HUES6 (cell line): ENCODE measurements at regions not wholly inside any gene's neighbourhood (a gene's known extent, or its start where the extent isn't known, plus 50 kb on each side); places are given as distances from the start of the nearest gene placed in this dataset.

Experiments
- H3K27ac ChIP-seq: 2 replicates; pipeline ENCODE4 v1.7.0; 2013; ENCODE audit warnings: low read depth, mild to moderate bottlenecking, low read length, inconsistent platforms
- H3K27me3 ChIP-seq: 2 replicates; pipeline ENCODE4 v1.6.1; 2013; ENCODE audit warnings: low read length; ENCODE audit not compliant: control insufficient read depth, insufficient read depth
- H3K36me3 ChIP-seq: 2 replicates; pipeline ENCODE4 v1.6.1; 2013; ENCODE audit warnings: low read length; ENCODE audit not compliant: control insufficient read depth, insufficient read depth
- H3K4me1 ChIP-seq: 2 replicates; pipeline ENCODE4 v1.6.1; 2013; ENCODE audit warnings: low read length; ENCODE audit not compliant: control insufficient read depth, insufficient read depth
- H3K4me3 ChIP-seq: 2 replicates; pipeline ENCODE4 v1.5.1; 2013; ENCODE audit warnings: low read depth, low read length
- H3K9ac ChIP-seq: one replicate; pipeline ENCODE4 v1.6.1; 2013; ENCODE audit warnings: mild to moderate bottlenecking, low read length
- H3K9me3 ChIP-seq: 2 replicates; pipeline ENCODE4 v1.6.1; 2013; ENCODE audit warnings: low read depth, low read length; ENCODE audit not compliant: control insufficient read depth, insufficient read depth

DNA sequence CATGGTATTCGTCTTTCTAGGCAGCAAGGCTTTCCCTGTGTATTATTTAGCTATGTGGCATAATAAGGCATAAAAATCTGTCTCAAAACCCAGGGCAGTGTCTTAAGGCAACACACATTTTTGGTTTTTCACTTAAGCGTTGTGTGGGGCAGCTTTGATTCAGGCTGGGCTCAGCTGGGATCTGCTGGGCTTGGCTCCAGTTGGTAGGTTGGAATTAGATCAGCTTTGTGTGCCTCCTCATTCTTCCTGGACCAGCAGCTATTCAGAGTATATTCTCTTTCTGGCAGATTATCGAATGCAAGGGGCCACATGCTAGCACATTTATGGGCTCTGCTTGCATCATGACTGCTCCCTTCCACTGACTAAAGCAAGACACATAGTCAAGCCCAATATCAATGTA lies 487.9 kb downstream of the RFPL4B start:
- no peak overlapping the region for H3K9ac ChIP-seq
- H3K27ac ChIP-seq: no peak overlapping the region
- H3K9me3 ChIP-seq: no peaks in the 10 kb centered on the region
- no peaks in the 10 kb centered on the region for H3K27me3 ChIP-seq
- no peaks in the 10 kb centered on the region for H3K4me1 ChIP-seq
- no peaks in the 10 kb centered on the region for H3K36me3 ChIP-seq
- no peak overlapping the region for H3K4me3 ChIP-seq

- H3K27ac ChIP-seq: no peak overlapping the region
- H3K9ac ChIP-seq: no peak overlapping the region
- H3K36me3 ChIP-seq: no peaks in the 10 kb centered on the region
- no peaks in the 10 kb centered on the region for H3K27me3 ChIP-seq
- no peak overlapping the region for H3K4me3 ChIP-seq
- no peaks in the 10 kb centered on the region for H3K9me3 ChIP-seq
- H3K4me1 ChIP-seq: no peaks in the 10 kb centered on the region
These were observed 492.4 kb downstream of the RFPL4B start for GRCh38 chr6:112839525-112839961.

DNA sequence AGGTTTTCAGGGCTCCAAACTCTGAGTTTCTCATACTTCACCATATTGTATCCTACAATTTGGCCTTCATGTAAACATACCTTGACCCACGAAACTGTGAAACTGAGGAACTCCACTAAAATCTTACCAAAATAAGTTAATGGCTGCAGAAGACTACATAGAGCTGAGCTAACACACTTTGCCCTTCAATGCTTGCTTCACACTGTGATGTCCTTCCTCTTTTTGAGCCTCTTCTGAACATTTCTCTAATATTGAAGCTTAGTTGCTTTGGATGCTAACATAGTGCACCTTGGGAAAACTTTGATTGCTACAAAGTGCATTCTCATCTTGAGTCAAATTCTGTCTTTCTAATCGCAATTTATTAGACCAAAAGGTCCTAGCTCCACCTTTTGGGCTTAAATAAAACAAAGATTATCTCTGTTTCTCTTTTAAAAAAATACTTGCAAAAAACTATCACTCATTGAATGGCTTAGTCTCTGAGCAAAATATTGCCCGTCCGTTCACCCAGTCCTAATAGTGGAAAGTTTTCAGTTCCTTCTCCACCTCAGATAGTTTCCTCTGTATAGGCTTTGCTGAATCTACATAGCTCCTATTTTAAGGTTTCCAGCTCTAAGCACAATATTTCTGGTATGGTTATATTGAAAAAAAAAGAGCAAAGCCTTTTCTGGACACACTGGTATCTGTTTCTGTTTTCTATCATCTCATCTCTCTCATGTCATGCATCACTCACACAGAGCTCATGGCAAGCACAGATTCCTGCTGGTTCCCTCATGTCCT lies 494.6 kb downstream of the RFPL4B start:
- Histone ChIP-seq H3K9ac (no peak overlapping the region), H3K27me3 (no peaks in the 10 kb centered on the region), H3K4me3 (no peak overlapping the region), H3K9me3 (no peaks in the 10 kb centered on the region), H3K4me1 (no peaks in the 10 kb centered on the region), H3K36me3 (no peaks in the 10 kb centered on the region), H3K27ac (no peak overlapping the region)

DNA sequence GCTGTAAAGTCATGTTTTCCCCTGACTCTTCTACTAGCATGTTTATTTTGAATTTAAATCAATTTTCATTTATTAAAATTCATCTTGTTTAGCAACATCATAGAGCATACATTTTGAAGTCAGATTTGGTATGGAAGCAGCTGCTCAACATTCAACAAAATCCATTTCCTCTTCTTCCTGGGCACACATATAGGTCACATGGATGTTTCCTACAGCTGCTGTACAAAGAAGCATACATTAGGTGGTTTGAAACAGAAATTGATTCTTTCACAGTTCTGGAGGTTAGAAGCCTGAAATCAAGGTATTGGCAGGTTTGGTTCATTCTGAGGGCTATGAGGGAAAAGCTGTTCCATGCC lies 495.2 kb downstream of the RFPL4B start:
- Histone ChIP-seq H3K9me3 (no peaks in the 10 kb centered on the region), H3K4me1 (no peaks in the 10 kb centered on the region), H3K27me3 (no peaks in the 10 kb centered on the region), H3K9ac (no peak overlapping the region), H3K36me3 (no peaks in the 10 kb centered on the region), H3K4me3 (no peak overlapping the region), H3K27ac (no peak overlapping the region)

DNA sequence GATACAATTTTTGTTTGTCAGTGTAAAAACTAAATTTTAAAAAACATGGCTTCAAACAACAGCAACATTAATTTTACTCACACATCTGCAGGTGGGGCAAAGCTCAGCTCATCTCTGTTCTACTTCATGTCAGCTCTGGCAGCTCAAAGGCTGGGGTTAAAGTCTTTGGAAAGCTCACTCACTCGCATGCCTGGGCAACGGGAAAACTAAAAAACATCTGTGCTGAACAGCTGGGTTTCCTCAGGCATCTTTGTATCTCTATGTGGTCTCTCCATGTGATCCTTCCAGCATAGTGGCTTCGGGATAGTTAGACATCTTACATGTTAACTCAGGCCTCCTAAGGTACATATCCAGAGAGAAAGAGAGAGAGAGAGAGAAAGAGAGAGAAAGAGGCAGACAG lies 499.6 kb downstream of the RFPL4B start:
- H3K27ac ChIP-seq: no peak overlapping the region
- H3K4me3 ChIP-seq: no peak overlapping the region
- no peaks in the 10 kb centered on the region for H3K27me3 ChIP-seq
- no peak overlapping the region for H3K9ac ChIP-seq
- H3K4me1 ChIP-seq: no peaks in the 10 kb centered on the region
- H3K9me3 ChIP-seq: no peaks in the 10 kb centered on the region
- no peaks in the 10 kb centered on the region for H3K36me3 ChIP-seq

DNA sequence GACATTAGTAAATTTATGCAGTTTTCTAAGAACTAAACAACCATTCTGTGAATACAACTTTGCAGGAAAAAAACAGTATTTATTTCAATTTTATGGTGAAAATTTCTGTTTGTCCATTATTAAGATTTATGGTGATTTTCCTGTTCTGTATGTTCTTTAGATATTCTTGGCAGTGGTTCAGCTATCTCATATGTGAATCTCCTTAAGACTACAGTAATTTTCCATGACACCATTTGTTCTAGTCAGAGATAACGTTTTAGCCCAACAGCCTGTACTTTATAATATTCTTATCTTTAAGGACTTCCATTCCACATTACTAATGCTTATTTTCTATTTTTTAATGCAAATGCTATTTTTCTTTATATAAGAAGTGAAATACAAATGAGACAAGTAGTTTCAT lies 504.0 kb downstream of the RFPL4B start:
- H3K27ac ChIP-seq: no peak overlapping the region
- no peaks in the 10 kb centered on the region for H3K27me3 ChIP-seq
- no peaks in the 10 kb centered on the region for H3K4me1 ChIP-seq
- no peak overlapping the region for H3K9ac ChIP-seq
- H3K4me3 ChIP-seq: no peak overlapping the region
- no peaks in the 10 kb centered on the region for H3K9me3 ChIP-seq
- H3K36me3 ChIP-seq: no peaks in the 10 kb centered on the region

GRCh38 chr6:112853162-112853561 lies 506.0 kb downstream of the RFPL4B start:
- no peak overlapping the region for H3K9ac ChIP-seq

GRCh38 chr6:112863753-112864152 lies 516.6 kb downstream of the RFPL4B start:
- Histone ChIP-seq H3K36me3 (no peaks in the 10 kb centered on the region), H3K27ac (no peak overlapping the region), H3K9me3 (no peaks in the 10 kb centered on the region), H3K9ac (no peak overlapping the region), H3K27me3 (no peaks in the 10 kb centered on the region), H3K4me1 (no peaks in the 10 kb centered on the region), H3K4me3 (no peak overlapping the region)

More at GRCh38 chr6:112853162-112853561, 506.0 kb downstream of the RFPL4B start:
- H3K36me3 ChIP-seq: no peaks in the 10 kb centered on the region
- H3K27ac ChIP-seq: no peak overlapping the region
- no peaks in the 10 kb centered on the region for H3K4me1 ChIP-seq
- no peak overlapping the region for H3K4me3 ChIP-seq
- H3K9me3 ChIP-seq: no peaks in the 10 kb centered on the region
- H3K27me3 ChIP-seq: no peaks in the 10 kb centered on the region

- H3K9me3 ChIP-seq: no peaks in the 10 kb centered on the region
- no peaks in the 10 kb centered on the region for H3K36me3 ChIP-seq
- H3K27me3 ChIP-seq: no peaks in the 10 kb centered on the region
- no peak overlapping the region for H3K27ac ChIP-seq
- no peak overlapping the region for H3K9ac ChIP-seq
- no peaks in the 10 kb centered on the region for H3K4me1 ChIP-seq
- no peak overlapping the region for H3K4me3 ChIP-seq
These were observed 518.0 kb downstream of the RFPL4B start for GRCh38 chr6:112865131-112865530.

- Histone ChIP-seq H3K4me3 (no peak overlapping the region), H3K27ac (no peak overlapping the region), H3K36me3 (no peaks in the 10 kb centered on the region)
These were observed 527.8 kb downstream of the RFPL4B start for GRCh38 chr6:112874881-112875280.

GRCh38 chr6:112877134-112878100 lies 530.3 kb downstream of the RFPL4B start:
- no peak overlapping the region for H3K9ac ChIP-seq
- no peak overlapping the region for H3K27ac ChIP-seq
- H3K4me3 ChIP-seq: no peak overlapping the region

More at GRCh38 chr6:112874881-112875280, 527.8 kb downstream of the RFPL4B start:
- Histone ChIP-seq H3K4me1 (peaks cover 8% of the 10 kb centered on the region; the same call in 1 of the 2 replicates), H3K9ac (no peak overlapping the region), H3K27me3 (no peaks in the 10 kb centered on the region), H3K9me3 (no peaks in the 10 kb centered on the region)

More at GRCh38 chr6:112877134-112878100, 530.3 kb downstream of the RFPL4B start:
- Histone ChIP-seq H3K9me3 (no peaks in the 10 kb centered on the region), H3K27me3 (no peaks in the 10 kb centered on the region), H3K36me3 (no peaks in the 10 kb centered on the region), H3K4me1 (peaks cover 15% of the 10 kb centered on the region)
